Osteoblast (primary cell): ENCODE measurements at regions not wholly inside any gene's neighbourhood (a gene's known extent, or its start where the extent isn't known, plus 50 kb on each side); places are given as distances from the start of the nearest gene placed in this dataset.

ENCODE experiments used
- DNase-seq: peaks from one replicate; pipeline ENCODE4 v3.0.0; 2011; ENCODE audit warnings: low spot score, mixed read lengths; ENCODE audit not compliant: insufficient read length; ENCODE audit errors: missing footprints
- H2AFZ ChIP-seq: 2 replicates; pipeline ENCODE4 v1.6.0; 2011; ENCODE audit warnings: mild to moderate bottlenecking, low read length
- H3K27ac ChIP-seq: 2 replicates; pipeline ENCODE4 v1.5.1; 2011; ENCODE audit warnings: mild to moderate bottlenecking, low read depth, low read length, moderate library complexity
- H3K27me3 ChIP-seq: 2 replicates; pipeline ENCODE4 v1.6.0; 2012; ENCODE audit warnings: mild to moderate bottlenecking, control low read depth, inconsistent platforms, low read length, moderate library complexity; ENCODE audit not compliant: insufficient read depth
- H3K36me3 ChIP-seq: 2 replicates; pipeline ENCODE4 v1.5.1; 2011; ENCODE audit warnings: mild to moderate bottlenecking, low read length, control low read depth, moderate library complexity; ENCODE audit not compliant: insufficient read depth
- H3K4me1 ChIP-seq: 2 replicates; pipeline ENCODE4 v1.5.1; 2011; ENCODE audit warnings: mild to moderate bottlenecking, low read length, control low read depth, moderate library complexity; ENCODE audit not compliant: insufficient read depth
- H3K4me2 ChIP-seq: 2 replicates; pipeline ENCODE4 v1.6.0; 2011; ENCODE audit warnings: mild to moderate bottlenecking, low read length; ENCODE audit not compliant: insufficient read depth
- H3K4me3 ChIP-seq: fragments of 200-600 bp; sonication (generic); 3 replicates; pipeline ENCODE4 v1.5.1; 2012; ENCODE audit warnings: mild to moderate bottlenecking, low read length, inconsistent platforms; ENCODE audit not compliant: insufficient read depth
- H3K79me2 ChIP-seq: 2 replicates; pipeline ENCODE4 v1.6.0; 2012; ENCODE audit warnings: mild to moderate bottlenecking, low read length, control low read depth, inconsistent platforms; ENCODE audit not compliant: insufficient read depth
- H3K9me3 ChIP-seq: 2 replicates; pipeline ENCODE4 v1.5.1; 2011; ENCODE audit warnings: low read depth, low read length, control low read depth
- H4K20me1 ChIP-seq: 2 replicates; pipeline ENCODE4 v1.6.0; 2012; ENCODE audit warnings: mild to moderate bottlenecking, low read length, control low read depth; ENCODE audit not compliant: insufficient read depth
- CTCF ChIP-seq: IDR thresholded peaks from 2 replicates; pipeline ENCODE4 v1.5.1; 2011; ENCODE audit warnings: mild to moderate bottlenecking, low read depth, low read length, moderate library complexity; ENCODE audit errors: extremely low read depth

GRCh38 chr12:19755136-19755535 is 315.8 kb downstream of the AEBP2 start:
- H3K4me3 ChIP-seq: no peak overlapping the region
- H4K20me1 ChIP-seq: no peaks in the 10 kb centered on the region
- no peak overlapping the region for H2AFZ ChIP-seq
- no peaks in the 10 kb centered on the region for H3K79me2 ChIP-seq
- H3K4me1 ChIP-seq: peaks cover 12% of the 10 kb centered on the region
- no peak overlapping the region for H3K27ac ChIP-seq
- H3K36me3 ChIP-seq: no peaks in the 10 kb centered on the region
- DNase-seq: no peak
- no peak for TF ChIP-seq CTCF
- no peaks in the 10 kb centered on the region for H3K27me3 ChIP-seq
- no peak overlapping the region for H3K4me2 ChIP-seq
- H3K9me3 ChIP-seq: no peaks in the 10 kb centered on the region

GRCh38 chr12:19757317-19757877 is 318.1 kb downstream of the AEBP2 start:
- H3K36me3 ChIP-seq: no peaks in the 10 kb centered on the region
- peak; percentile 78 for TF ChIP-seq CTCF
- no peaks in the 10 kb centered on the region for H3K9me3 ChIP-seq
- peak overlapping the region; percentile 56 for H2AFZ ChIP-seq
- DNase-seq: peak; percentile 41
- no peak overlapping the region for H3K27ac ChIP-seq
- H4K20me1 ChIP-seq: no peaks in the 10 kb centered on the region
- H3K79me2 ChIP-seq: no peaks in the 10 kb centered on the region
- H3K4me1 ChIP-seq: peaks cover 12% of the 10 kb centered on the region
- no peak overlapping the region for H3K4me2 ChIP-seq
- H3K27me3 ChIP-seq: no peaks in the 10 kb centered on the region
- no peak overlapping the region for H3K4me3 ChIP-seq

- Histone ChIP-seq H3K36me3 (no peaks in the 10 kb centered on the region), H3K27me3 (no peaks in the 10 kb centered on the region), H3K9me3 (no peaks in the 10 kb centered on the region), H4K20me1 (no peaks in the 10 kb centered on the region), H3K4me2 (no peak overlapping the region), H3K79me2 (no peaks in the 10 kb centered on the region), H3K4me1 (peaks cover 14% of the 10 kb centered on the region), H2AFZ (no peak overlapping the region), H3K4me3 (no peak overlapping the region), H3K27ac (peak overlapping the region; percentile 30)
- peak; percentile 88 for DNase-seq
- no peak for TF ChIP-seq CTCF
These were observed 319.9 kb downstream of the AEBP2 start for GRCh38 chr12:19759227-19759626.

- no peak overlapping the region for H3K4me2 ChIP-seq
- no peaks in the 10 kb centered on the region for H3K36me3 ChIP-seq
- H3K4me3 ChIP-seq: no peak overlapping the region
- no peak for TF ChIP-seq CTCF
- no peaks in the 10 kb centered on the region for H4K20me1 ChIP-seq
- no peaks in the 10 kb centered on the region for H3K9me3 ChIP-seq
- H3K4me1 ChIP-seq: peaks cover 14% of the 10 kb centered on the region
- H3K79me2 ChIP-seq: no peaks in the 10 kb centered on the region
- no peak for DNase-seq
- H3K27me3 ChIP-seq: no peaks in the 10 kb centered on the region
- no peak overlapping the region for H2AFZ ChIP-seq
- no peak overlapping the region for H3K27ac ChIP-seq
These were observed 321.3 kb downstream of the AEBP2 start for GRCh38 chr12:19760611-19761010.
